ACC112 (cell line): ENCODE measurements at regions not wholly inside any gene's neighbourhood (a gene's known extent, or its start where the extent isn't known, plus 50 kb on each side); places are given as distances from the start of the nearest gene placed in this dataset.

Experiments used
- H2AFZ ChIP-seq: fragments of 200-600 bp; sonication (generic); one replicate; pipeline ENCODE4 v1.6.0; 2017; ENCODE audit warnings: antibody characterized with exemption, low read length; ENCODE audit not compliant: unreplicated experiment
- H3K27ac ChIP-seq: fragments of 200-600 bp; sonication (generic); 2 replicates; pipeline ENCODE4 v1.5.1; 2014; ENCODE audit warnings: low read depth, mild to moderate bottlenecking, antibody characterized with exemption, low read length, moderate library complexity
- H3K27me3 ChIP-seq: fragments of 200-600 bp; sonication (generic); 2 replicates; pipeline ENCODE4 v1.6.1; 2014; ENCODE audit warnings: mild to moderate bottlenecking, antibody characterized with exemption, low read length, moderate library complexity, mixed read lengths; ENCODE audit not compliant: insufficient read depth
- H3K36me3 ChIP-seq: fragments of 200-600 bp; sonication (generic); 2 replicates; pipeline ENCODE4 v1.6.1; 2016; ENCODE audit warnings: mild to moderate bottlenecking, antibody characterized with exemption, low read length, moderate library complexity, mixed read lengths; ENCODE audit not compliant: insufficient read depth
- H3K4me1 ChIP-seq: fragments of 200-600 bp; sonication (generic); one replicate; pipeline ENCODE4 v1.6.1; 2016; ENCODE audit warnings: low read length, mixed read lengths; ENCODE audit not compliant: insufficient read depth, unreplicated experiment, control insufficient read depth
- H3K4me3 ChIP-seq: fragments of 200-600 bp; sonication (generic); 2 replicates; pipeline ENCODE4 v1.5.1; 2014; ENCODE audit warnings: mild to moderate bottlenecking, low read depth, low read length
- H3K79me2 ChIP-seq: fragments of 200-600 bp; sonication (generic); one replicate; pipeline ENCODE4 v1.6.0; 2016; ENCODE audit warnings: low read length; ENCODE audit not compliant: control insufficient read depth, unreplicated experiment, insufficient read depth

- H3K27me3 ChIP-seq: no peaks in the 10 kb centered on the region
- H3K4me3 ChIP-seq: no peak overlapping the region
- no peaks in the 10 kb centered on the region for H3K4me1 ChIP-seq
- H3K79me2 ChIP-seq: no peaks in the 10 kb centered on the region
- no peak overlapping the region for H2AFZ ChIP-seq
- no peaks in the 10 kb centered on the region for H3K36me3 ChIP-seq
- H3K27ac ChIP-seq: no peak overlapping the region
These were observed 313.7 kb upstream of the SYT1 start for GRCh38 chr12:78550831-78551230.

GRCh38 chr12:78555802-78556201 is 308.8 kb upstream of the SYT1 start:
- Histone ChIP-seq H3K4me1 (no peaks in the 10 kb centered on the region), H3K36me3 (no peaks in the 10 kb centered on the region), H3K4me3 (no peak overlapping the region), H3K27ac (no peak overlapping the region), H3K79me2 (no peaks in the 10 kb centered on the region), H3K27me3 (no peaks in the 10 kb centered on the region), H2AFZ (no peak overlapping the region)

GRCh38 chr12:78556651-78557050 is 307.9 kb upstream of the SYT1 start:
- H3K27me3 ChIP-seq: no peaks in the 10 kb centered on the region
- H3K27ac ChIP-seq: no peak overlapping the region
- no peaks in the 10 kb centered on the region for H3K4me1 ChIP-seq
- no peak overlapping the region for H3K4me3 ChIP-seq
- no peak overlapping the region for H2AFZ ChIP-seq
- H3K79me2 ChIP-seq: no peaks in the 10 kb centered on the region
- no peaks in the 10 kb centered on the region for H3K36me3 ChIP-seq

GRCh38 chr12:78559416-78559815 is 305.2 kb upstream of the SYT1 start:
- H3K4me3 ChIP-seq: no peak overlapping the region
- no peak overlapping the region for H2AFZ ChIP-seq
- no peak overlapping the region for H3K27ac ChIP-seq
- no peaks in the 10 kb centered on the region for H3K4me1 ChIP-seq
- no peaks in the 10 kb centered on the region for H3K27me3 ChIP-seq
- H3K79me2 ChIP-seq: no peaks in the 10 kb centered on the region
- H3K36me3 ChIP-seq: no peaks in the 10 kb centered on the region

- Histone ChIP-seq H3K27ac (no peak overlapping the region), H2AFZ (no peak overlapping the region), H3K4me3 (no peak overlapping the region), H3K79me2 (no peaks in the 10 kb centered on the region), H3K36me3 (no peaks in the 10 kb centered on the region), H3K27me3 (no peaks in the 10 kb centered on the region), H3K4me1 (no peaks in the 10 kb centered on the region)
These were observed 304.7 kb upstream of the SYT1 start for GRCh38 chr12:78559886-78560285.

- H3K4me3 ChIP-seq: no peak overlapping the region
- no peaks in the 10 kb centered on the region for H3K79me2 ChIP-seq
- no peak overlapping the region for H2AFZ ChIP-seq
- H3K27ac ChIP-seq: no peak overlapping the region
- no peaks in the 10 kb centered on the region for H3K27me3 ChIP-seq
- H3K4me1 ChIP-seq: no peaks in the 10 kb centered on the region
- H3K36me3 ChIP-seq: no peaks in the 10 kb centered on the region
These were observed 303.9 kb upstream of the SYT1 start for GRCh38 chr12:78560633-78561032.

- Histone ChIP-seq H3K79me2 (no peaks in the 10 kb centered on the region), H3K27ac (no peak overlapping the region), H3K4me1 (no peaks in the 10 kb centered on the region), H2AFZ (peak overlapping the region; percentile 9), H3K27me3 (no peaks in the 10 kb centered on the region), H3K36me3 (no peaks in the 10 kb centered on the region), H3K4me3 (no peak overlapping the region)
These were observed 302.0 kb upstream of the SYT1 start for GRCh38 chr12:78562368-78563205.

GRCh38 chr12:78563826-78564225 is 300.7 kb upstream of the SYT1 start:
- Histone ChIP-seq H3K79me2 (no peaks in the 10 kb centered on the region), H3K36me3 (no peaks in the 10 kb centered on the region), H3K4me3 (no peak overlapping the region), H3K4me1 (no peaks in the 10 kb centered on the region), H2AFZ (no peak overlapping the region), H3K27ac (no peak overlapping the region), H3K27me3 (no peaks in the 10 kb centered on the region)

- Histone ChIP-seq H3K27me3 (no peaks in the 10 kb centered on the region), H2AFZ (no peak overlapping the region), H3K4me3 (no peak overlapping the region), H3K4me1 (no peaks in the 10 kb centered on the region), H3K79me2 (no peaks in the 10 kb centered on the region), H3K36me3 (no peaks in the 10 kb centered on the region), H3K27ac (no peak overlapping the region)
These were observed 298.1 kb upstream of the SYT1 start for GRCh38 chr12:78566456-78566855.

- Histone ChIP-seq H3K79me2 (no peaks in the 10 kb centered on the region), H3K27ac (no peak overlapping the region), H2AFZ (peak overlapping the region; percentile 18), H3K4me3 (no peak overlapping the region), H3K4me1 (no peaks in the 10 kb centered on the region), H3K36me3 (no peaks in the 10 kb centered on the region), H3K27me3 (no peaks in the 10 kb centered on the region)
These were observed 296.1 kb upstream of the SYT1 start for GRCh38 chr12:78568321-78569020.

GRCh38 chr12:78571953-78572352 is 292.6 kb upstream of the SYT1 start:
- no peak overlapping the region for H3K27ac ChIP-seq
- H3K4me3 ChIP-seq: no peak overlapping the region
- no peaks in the 10 kb centered on the region for H3K36me3 ChIP-seq
- H3K27me3 ChIP-seq: no peaks in the 10 kb centered on the region
- H3K79me2 ChIP-seq: no peaks in the 10 kb centered on the region
- H3K4me1 ChIP-seq: no peaks in the 10 kb centered on the region
- no peak overlapping the region for H2AFZ ChIP-seq
